NT2/D1 (cell line): ENCODE measurements at regions not wholly inside any gene's neighbourhood (a gene's known extent, or its start where the extent isn't known, plus 50 kb on each side); places are given as distances from the start of the nearest gene placed in this dataset.

ENCODE experiments used
- SUZ12 ChIP-seq: IDR thresholded peaks from 2 replicates; pipeline ENCODE4 v1.6.1; 2011; ENCODE audit not compliant: insufficient read length, insufficient read depth; ENCODE audit errors: extremely low read depth
- YY1 ChIP-seq: IDR thresholded peaks from 2 replicates; pipeline ENCODE4 v1.6.1; 2011; ENCODE audit not compliant: insufficient read length, insufficient read depth
- ZNF274 ChIP-seq: IDR thresholded peaks from 2 replicates; pipeline ENCODE4 v1.6.1; 2011; ENCODE audit warnings: mild to moderate bottlenecking, low read depth, low read length

DNA sequence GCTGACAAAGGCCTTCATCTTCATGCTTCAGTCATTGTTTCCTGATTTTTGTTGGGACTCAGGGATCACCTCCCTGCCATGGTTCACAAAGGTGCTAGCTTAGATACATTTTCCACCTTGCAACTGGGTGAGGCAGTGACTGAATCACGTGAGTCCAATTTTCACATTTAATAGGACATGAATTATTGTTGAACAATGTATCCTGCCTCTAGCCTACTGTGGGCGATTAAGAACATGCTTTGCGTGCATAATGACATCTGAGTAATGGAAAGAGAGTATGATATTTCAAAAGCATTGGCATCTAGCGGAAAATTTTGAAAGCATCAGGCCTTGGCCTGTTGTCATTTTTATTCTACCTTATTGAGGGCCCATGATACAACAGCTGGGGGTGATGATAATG is 199.2 kb upstream of the JAG1 start:
- TF ChIP-seq YY1 (no peak), ZNF274 (no peak), SUZ12 (no peak)
